ENCODE measurements at regions not wholly inside any gene's neighbourhood (a gene's known extent, or its start where the extent isn't known, plus 50 kb on each side); places are given as distances from the start of the nearest gene placed in this dataset.

GRCh38 chr11:69904161-69904973 is 85.2 kb upstream of the FGF3 start:
- no peak for DNase-seq (ENCODE audit: low spot score)

- no peak for DNase-seq (ENCODE audit: low spot score)
These were observed 85.8 kb upstream of the FGF3 start for GRCh38 chr11:69904974-69905535.

- no peak for DNase-seq (ENCODE audit: low spot score)
These were observed 86.6 kb upstream of the FGF3 start for GRCh38 chr11:69905611-69906452.

- no peak for DNase-seq (ENCODE audit: low spot score)
These were observed 87.3 kb upstream of the FGF3 start for GRCh38 chr11:69906453-69906907.

- no peak for DNase-seq (ENCODE audit: low spot score)
These were observed 88.4 kb upstream of the FGF3 start for GRCh38 chr11:69907611-69908010.

- DNase-seq (ENCODE audit: low spot score) = no peak
These were observed 89.5 kb upstream of the FGF3 start for GRCh38 chr11:69908511-69909220.

GRCh38 chr11:69909561-69910518 is 90.6 kb upstream of the FGF3 start:
- no peak for DNase-seq (ENCODE audit: low spot score)

GRCh38 chr11:69910519-69911309 is 91.5 kb upstream of the FGF3 start:
- no peak for DNase-seq (ENCODE audit: low spot score)

- DNase-seq (ENCODE audit: low spot score) = peak; percentile 89
These were observed 92.3 kb upstream of the FGF3 start for GRCh38 chr11:69911310-69912160.

GRCh38 chr11:69912161-69912910 is 93.1 kb upstream of the FGF3 start:
- peak; percentile 89 for DNase-seq (ENCODE audit: low spot score)

GRCh38 chr11:69912911-69913451 is 93.8 kb upstream of the FGF3 start:
- DNase-seq (ENCODE audit: low spot score) = peak; percentile 78

- DNase-seq (ENCODE audit: low spot score) = peak; percentile 68
These were observed 94.5 kb upstream of the FGF3 start for GRCh38 chr11:69913591-69914285.

GRCh38 chr11:69914286-69915150 is 95.3 kb upstream of the FGF3 start:
- peak; percentile 87 for DNase-seq (ENCODE audit: low spot score)

GRCh38 chr11:69915151-69915500 is 95.9 kb upstream of the FGF3 start:
- no peak for DNase-seq (ENCODE audit: low spot score)

- DNase-seq (ENCODE audit: low spot score) = peak; percentile 93
These were observed 96.5 kb upstream of the FGF3 start for GRCh38 chr11:69915501-69916250.
